Natural killer cell (primary cell): ENCODE measurements at regions not wholly inside any gene's neighbourhood (a gene's known extent, or its start where the extent isn't known, plus 50 kb on each side); places are given as distances from the start of the nearest gene placed in this dataset.

Source experiments
- ATAC-seq, 3 donors: fragments of 150-1000 bp in 2 of 3; fragments of 200-7000 bp in 1 of 3; cut with Tn5 transposase; 1 replicate in 1 of 3; 2 replicates in 2 of 3; pipeline ENCODE4 v1.10.0; 2021; ENCODE audit warnings: mild to moderate bottlenecking in 2 of 3, moderate library complexity in 2 of 3
- DNase-seq, 2 donors: peaks; one replicate each; pipeline versions ENCODE4 v3.0.0 to v3.0.0-alpha.2; 2013 to 2021; ENCODE audit warnings: mixed read lengths in 1 of 2
- H3K27ac ChIP-seq: one replicate; pipeline ENCODE4 v1.5.1; 2013; ENCODE audit warnings: mild to moderate bottlenecking, low read length
- H3K27me3 ChIP-seq: one replicate; pipeline ENCODE4 v1.6.1; 2013; ENCODE audit warnings: low read length; ENCODE audit not compliant: control insufficient read depth, insufficient read depth
- H3K36me3 ChIP-seq: one replicate; pipeline ENCODE4 v1.6.1; 2013; ENCODE audit warnings: low read length; ENCODE audit not compliant: control insufficient read depth, insufficient read depth
- H3K4me1 ChIP-seq: one replicate; pipeline ENCODE4 v1.6.1; 2013; ENCODE audit warnings: low read length; ENCODE audit not compliant: control insufficient read depth, insufficient read depth
- H3K4me3 ChIP-seq: one replicate; pipeline ENCODE4 v1.5.1; 2013; ENCODE audit warnings: low read length
- H3K9me3 ChIP-seq: one replicate; pipeline ENCODE4 v1.6.1; 2013; ENCODE audit warnings: low read length; ENCODE audit not compliant: control insufficient read depth, insufficient read depth
- H3K27ac Mint-ChIP-seq, 2 donors: one replicate each; pipeline ENCODE4 v1.8.0; 2022; ENCODE audit warnings: mild to moderate bottlenecking in 2 of 2, mixed read lengths in 2 of 2, moderate library complexity in 1 of 2
- H3K27me3 Mint-ChIP-seq, 2 donors: one replicate each; pipeline ENCODE4 v1.8.0; 2022; ENCODE audit warnings: low read depth in 2 of 2, mixed read lengths in 2 of 2
- H3K36me3 Mint-ChIP-seq: one replicate; pipeline ENCODE4 v1.8.0; 2022; ENCODE audit warnings: mixed read lengths
- H3K4me1 Mint-ChIP-seq, 2 donors: one replicate each; pipeline ENCODE4 v1.8.0; 2022; ENCODE audit warnings: mixed read lengths in 2 of 2
- H3K4me3 Mint-ChIP-seq: one replicate; pipeline ENCODE4 v1.8.0; 2022; ENCODE audit warnings: mild to moderate bottlenecking, moderate library complexity, mixed read lengths
- H3K9me3 Mint-ChIP-seq, 2 donors: one replicate each; pipeline ENCODE4 v1.8.0; 2022; ENCODE audit warnings: mixed read lengths in 2 of 2
- CTCF ChIP-seq: fragments of 200-600 bp; IDR thresholded peaks from one replicate; pipeline ENCODE4 v1.8.0; 2022; ENCODE audit warnings: antibody characterized with exemption
- WGBS: methylation state at CpG from one replicate; pipeline ENCODE4 v1.1.7; 2013; ENCODE audit warnings: missing lambda C conversion rate; ENCODE audit not compliant: insufficient coverage; 5-methylcytosine and 5-hydroxymethylcytosine counted together
- intact Hi-C: fragments of 100-400 bp; cut with micrococcal nuclease; formaldehyde crosslinking; loops from one replicate; pipeline ENCODE4 v1.14.2; 2022

- H3K27me3 ChIP-seq = no peaks in the 10 kb centered on the region
- Mint-ChIP-seq H3K36me3 (no peaks in the 10 kb centered on the region), H3K27me3 (peaks cover 0 to 5% of the 10 kb centered on the region in 2 donors), H3K4me1 (no peaks in the 10 kb centered on the region), H3K4me3 (no peak overlapping the region), H3K27ac (no peak overlapping the region), H3K9me3 (no peaks in the 10 kb centered on the region)
- 65% methylated on average over 12 of the region's 12 CpGs for WGBS
- H3K9me3 ChIP-seq = no peaks in the 10 kb centered on the region
- H3K36me3 ChIP-seq = no peaks in the 10 kb centered on the region
- no peak overlapping the region for H3K27ac ChIP-seq
- ATAC-seq (no peak), DNase-seq (no peak)
- intact Hi-C loops = no loop called here
- no peaks in the 10 kb centered on the region for H3K4me1 ChIP-seq
- H3K4me3 ChIP-seq = no peak overlapping the region
- TF ChIP-seq CTCF = no peak
Observed at GRCh38 chr9:135296735-135297455, 182.7 kb upstream of the PPP1R26 start.

GRCh38 chr9:135297456-135298075 lies 182.0 kb upstream of the PPP1R26 start:
- Histone ChIP-seq H3K27me3 (no peaks in the 10 kb centered on the region), H3K27ac (no peak overlapping the region), H3K4me1 (no peaks in the 10 kb centered on the region), H3K4me3 (no peak overlapping the region), H3K9me3 (no peaks in the 10 kb centered on the region), H3K36me3 (no peaks in the 10 kb centered on the region)
- 60% methylated on average over 16 of the region's 16 CpGs for WGBS
- Mint-ChIP-seq H3K27ac (no peak overlapping the region), H3K36me3 (no peaks in the 10 kb centered on the region), H3K27me3 (peaks cover 0 to 5% of the 10 kb centered on the region in 2 donors), H3K4me3 (no peak overlapping the region), H3K4me1 (no peaks in the 10 kb centered on the region), H3K9me3 (no peaks in the 10 kb centered on the region)
- TF ChIP-seq CTCF = no peak
- intact Hi-C loops = no loop called here
- DNase-seq = no peak
- no peak for ATAC-seq

- no peaks in the 10 kb centered on the region for H3K4me1 ChIP-seq
- WGBS = 83% methylated on average over 10 of the region's 10 CpGs
- H3K9me3 Mint-ChIP-seq = peaks cover 0 to 5% of the 10 kb centered on the region in 2 donors
- H3K4me3 Mint-ChIP-seq = no peak overlapping the region
- H3K27me3 ChIP-seq = no peaks in the 10 kb centered on the region
- no peak overlapping the region for H3K4me3 ChIP-seq
- DNase-seq = no peak
- H3K36me3 Mint-ChIP-seq = no peaks in the 10 kb centered on the region
- peaks cover 0 to 3% of the 10 kb centered on the region in 2 donors for H3K27me3 Mint-ChIP-seq
- H3K27ac ChIP-seq = no peak overlapping the region
- no peak overlapping the region for H3K27ac Mint-ChIP-seq
- no peaks in the 10 kb centered on the region for H3K36me3 ChIP-seq
- intact Hi-C loops = no loop called here
- no peak for TF ChIP-seq CTCF
- H3K9me3 ChIP-seq = no peaks in the 10 kb centered on the region
- H3K4me1 Mint-ChIP-seq = no peaks in the 10 kb centered on the region
- ATAC-seq = no peak
Observed at GRCh38 chr9:135299239-135299590, 180.4 kb upstream of the PPP1R26 start.
